ENCODE measurements at regions not wholly inside any gene's neighbourhood (a gene's known extent, or its start where the extent isn't known, plus 50 kb on each side); places are given as distances from the start of the nearest gene placed in this dataset.
"Not testable (repeated sequence)": the region's sequence is repeated elsewhere in the genome, so short reads cannot be mapped to it uniquely, and the experiment has no call there.

GRCh38 chr2:105517814-105518705, 119.2 kb upstream of the FHL2 start:
- no peak overlapping the region for H3K4me3 ChIP-seq (ENCODE audit: low read depth in 1 of 2, low read length in 2 of 2)
- H3K36me3 ChIP-seq (ENCODE audit: control insufficient read depth in 2 of 2, insufficient read depth in 2 of 2, low read length in 1 of 2) = no peaks in the 10 kb centered on the region
- H3K9me3 ChIP-seq (ENCODE audit: control insufficient read depth in 2 of 2, insufficient read depth in 1 of 2, low read depth in 1 of 2, low read length in 1 of 2) = no peaks in the 10 kb centered on the region
- 81 to 85% methylated on average over 8 of the region's 8 CpGs for WGBS, 2 donors
- H3K27me3 ChIP-seq (ENCODE audit: control insufficient read depth in 1 of 2, insufficient read depth in 2 of 2, low read length in 2 of 2) = no peaks in the 10 kb centered on the region
- H3K27ac ChIP-seq (ENCODE audit: low read depth in 2 of 2, low read length in 1 of 2) = no peak overlapping the region
- peaks cover 5 to 11% of the 10 kb centered on the region in 2 donors for H3K4me1 ChIP-seq (ENCODE audit: control insufficient read depth in 2 of 2, insufficient read depth in 2 of 2, low read length in 1 of 2)

DNA sequence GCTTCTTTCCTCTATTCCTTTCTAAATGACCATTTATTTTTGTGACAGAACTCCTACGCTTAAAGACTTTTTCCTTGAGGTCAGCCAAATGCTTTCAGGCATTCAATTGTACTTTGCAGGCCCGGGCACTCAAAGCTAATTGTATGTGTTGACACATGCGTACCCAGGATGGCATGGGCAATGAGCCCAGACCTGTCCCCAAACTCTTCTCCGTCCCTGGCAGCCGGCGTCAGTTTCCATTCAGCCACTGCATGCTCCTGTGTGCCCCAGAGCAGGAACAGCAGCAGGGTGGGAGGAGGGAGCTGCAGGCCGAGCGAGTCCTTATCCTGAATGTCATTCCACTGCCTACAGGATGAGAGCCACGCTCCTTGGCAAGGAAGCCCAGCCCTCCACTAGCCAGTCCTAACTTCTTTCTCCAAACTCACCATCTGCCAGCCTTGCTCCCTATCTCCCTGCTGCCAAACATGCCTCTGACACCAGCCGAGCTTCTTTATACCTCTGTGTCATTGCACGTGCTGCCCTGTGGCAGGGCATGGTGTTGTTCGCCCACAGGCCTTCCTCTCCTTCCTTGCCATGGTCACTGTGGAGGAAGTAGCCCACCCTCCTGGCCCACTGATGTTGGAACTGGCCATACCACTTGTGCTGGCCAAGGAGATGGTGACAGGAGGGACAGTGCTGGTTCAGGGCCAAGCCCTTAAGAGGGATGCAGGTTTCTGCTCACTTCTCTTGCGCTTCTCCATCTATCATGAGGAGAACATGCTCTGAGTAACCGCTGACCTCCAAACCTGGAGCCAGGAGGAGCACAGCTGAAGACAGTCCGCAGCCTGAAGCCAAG, 116.9 kb upstream of the FHL2 start:
- H3K9me3 ChIP-seq (ENCODE audit: control insufficient read depth in 2 of 2, insufficient read depth in 1 of 2, low read depth in 1 of 2, low read length in 1 of 2) = no peaks in the 10 kb centered on the region
- H3K4me3 ChIP-seq (ENCODE audit: low read depth in 1 of 2, low read length in 2 of 2) = no peak overlapping the region
- peak overlapping the region in 1 of 2 donors; percentile 1 for H3K27ac ChIP-seq (ENCODE audit: low read depth in 2 of 2, low read length in 1 of 2)
- no peaks in the 10 kb centered on the region for H3K36me3 ChIP-seq (ENCODE audit: control insufficient read depth in 2 of 2, insufficient read depth in 2 of 2, low read length in 1 of 2)
- no peaks in the 10 kb centered on the region for H3K27me3 ChIP-seq (ENCODE audit: control insufficient read depth in 1 of 2, insufficient read depth in 2 of 2, low read length in 2 of 2)
- 48 to 65% methylated on average over 15 of the region's 15 CpGs for WGBS, 2 donors
- peaks cover 5 to 11% of the 10 kb centered on the region in 2 donors for H3K4me1 ChIP-seq (ENCODE audit: control insufficient read depth in 2 of 2, insufficient read depth in 2 of 2, low read length in 1 of 2)

DNA sequence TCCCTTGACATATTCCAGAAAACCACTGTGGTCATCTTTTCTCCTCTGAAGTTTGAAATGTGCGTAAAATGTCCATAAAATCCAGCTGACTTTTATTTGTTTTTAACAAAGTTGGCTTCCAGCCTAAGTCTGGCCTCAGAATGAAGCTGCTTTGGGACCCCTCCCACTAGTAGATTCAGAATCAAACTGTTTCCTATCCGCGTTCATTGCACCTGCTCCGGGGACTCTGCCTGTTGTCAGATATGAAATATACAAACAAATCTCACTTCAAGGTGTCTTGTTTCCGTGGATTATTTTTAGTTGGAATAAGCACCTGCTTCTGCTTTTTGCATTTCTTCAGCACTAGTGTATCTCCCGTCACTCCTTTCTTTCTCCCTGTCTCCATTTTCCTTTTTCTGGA, 115.7 kb upstream of the FHL2 start:
- WGBS, 2 donors = 75 to 76% methylated on average over 6 of the region's 6 CpGs
- Histone ChIP-seq H3K27me3 (ENCODE audit: control insufficient read depth in 1 of 2, insufficient read depth in 2 of 2, low read length in 2 of 2) (no peaks in the 10 kb centered on the region), H3K4me3 (ENCODE audit: low read depth in 1 of 2, low read length in 2 of 2) (no peak overlapping the region), H3K27ac (ENCODE audit: low read depth in 2 of 2, low read length in 1 of 2) (no peak overlapping the region), H3K9me3 (ENCODE audit: control insufficient read depth in 2 of 2, insufficient read depth in 1 of 2, low read depth in 1 of 2, low read length in 1 of 2) (no peaks in the 10 kb centered on the region), H3K4me1 (ENCODE audit: control insufficient read depth in 2 of 2, insufficient read depth in 2 of 2, low read length in 1 of 2) (peaks cover 5 to 11% of the 10 kb centered on the region in 2 donors), H3K36me3 (ENCODE audit: control insufficient read depth in 2 of 2, insufficient read depth in 2 of 2, low read length in 1 of 2) (no peaks in the 10 kb centered on the region)

DNA sequence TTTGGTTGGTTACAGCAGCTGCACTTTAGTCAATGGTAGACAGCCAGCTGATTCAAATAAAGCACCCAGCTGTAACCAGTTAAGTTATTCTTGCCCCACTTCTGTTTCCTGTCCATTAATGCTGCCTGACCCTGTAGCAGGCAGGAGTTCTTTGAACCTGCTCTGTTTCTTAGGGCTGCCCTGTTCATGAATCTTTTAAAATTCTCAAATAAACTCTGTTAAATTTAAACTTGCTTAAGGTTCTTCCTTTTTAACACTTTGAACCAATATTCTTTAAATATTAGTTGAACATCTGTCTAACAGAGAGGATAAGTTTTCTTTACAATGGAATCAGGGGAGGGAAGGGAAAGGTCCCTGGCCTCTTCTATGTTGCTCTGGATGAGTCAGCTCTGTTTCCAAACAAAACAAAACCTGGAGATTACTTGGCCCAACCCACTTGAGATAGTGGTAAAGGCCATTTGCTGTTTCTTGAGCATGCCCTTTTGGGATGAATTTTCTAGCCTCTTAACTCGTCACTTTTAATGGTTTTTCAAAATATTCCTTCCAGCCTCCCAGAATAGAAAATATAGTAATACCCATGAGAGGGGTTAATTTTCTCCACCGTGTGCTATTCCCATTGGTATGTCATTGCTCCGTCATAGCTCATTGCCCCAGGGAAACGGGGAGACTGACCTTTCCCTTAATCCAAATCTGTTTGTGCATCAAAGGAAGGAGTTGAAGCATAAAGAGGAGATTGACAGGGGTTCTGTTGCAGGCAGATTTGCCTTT, 112.1 kb upstream of the FHL2 start:
- H3K9me3 ChIP-seq (ENCODE audit: control insufficient read depth in 2 of 2, insufficient read depth in 1 of 2, low read depth in 1 of 2, low read length in 1 of 2) = no peaks in the 10 kb centered on the region
- no peak overlapping the region for H3K27ac ChIP-seq (ENCODE audit: low read depth in 2 of 2, low read length in 1 of 2)
- no peaks in the 10 kb centered on the region for H3K27me3 ChIP-seq (ENCODE audit: control insufficient read depth in 1 of 2, insufficient read depth in 2 of 2, low read length in 2 of 2)
- 60 to 65% methylated on average over 4 of the region's 4 CpGs for WGBS, 2 donors
- H3K4me3 ChIP-seq (ENCODE audit: low read depth in 1 of 2, low read length in 2 of 2) = no peak overlapping the region
- peaks cover 2 to 3% of the 10 kb centered on the region in 2 donors for H3K4me1 ChIP-seq (ENCODE audit: control insufficient read depth in 2 of 2, insufficient read depth in 2 of 2, low read length in 1 of 2)
- H3K36me3 ChIP-seq (ENCODE audit: control insufficient read depth in 2 of 2, insufficient read depth in 2 of 2, low read length in 1 of 2) = no peaks in the 10 kb centered on the region

GRCh38 chr2:105509269-105510086, 110.6 kb upstream of the FHL2 start:
- no peak overlapping the region for H3K4me3 ChIP-seq (ENCODE audit: low read depth in 1 of 2, low read length in 2 of 2)
- no peaks in the 10 kb centered on the region for H3K9me3 ChIP-seq (ENCODE audit: control insufficient read depth in 2 of 2, insufficient read depth in 1 of 2, low read depth in 1 of 2, low read length in 1 of 2)
- no peaks in the 10 kb centered on the region for H3K27me3 ChIP-seq (ENCODE audit: control insufficient read depth in 1 of 2, insufficient read depth in 2 of 2, low read length in 2 of 2)
- no peak overlapping the region for H3K27ac ChIP-seq (ENCODE audit: low read depth in 2 of 2, low read length in 1 of 2)
- WGBS, 2 donors = 71 to 81% methylated on average over 6 of the region's 6 CpGs
- no peaks in the 10 kb centered on the region for H3K36me3 ChIP-seq (ENCODE audit: control insufficient read depth in 2 of 2, insufficient read depth in 2 of 2, low read length in 1 of 2)
- H3K4me1 ChIP-seq (ENCODE audit: control insufficient read depth in 2 of 2, insufficient read depth in 2 of 2, low read length in 1 of 2) = no peaks in the 10 kb centered on the region

DNA sequence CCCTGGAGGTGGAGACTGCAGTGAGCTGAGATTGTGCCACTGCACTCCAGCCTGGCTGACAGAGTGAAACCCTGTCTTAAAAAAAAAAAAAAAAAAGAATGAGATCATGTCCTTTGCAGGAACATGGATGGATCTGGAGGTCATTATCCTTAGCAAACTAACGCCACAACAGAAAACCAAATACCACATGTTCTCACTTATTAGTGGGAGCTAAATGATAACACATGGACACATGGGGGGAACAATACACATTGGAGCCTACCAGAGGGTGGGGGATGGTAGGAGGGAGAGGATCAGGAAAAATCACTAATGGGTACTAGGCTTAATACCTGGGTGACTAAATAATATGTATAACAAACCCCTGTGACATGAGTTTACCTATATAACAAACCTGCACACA, 108.0 kb upstream of the FHL2 start:
- not testable (repeated sequence) for H3K27ac ChIP-seq (ENCODE audit: low read depth in 2 of 2, low read length in 1 of 2); H3K4me1 ChIP-seq (ENCODE audit: control insufficient read depth in 2 of 2, insufficient read depth in 2 of 2, low read length in 1 of 2); H3K27me3 ChIP-seq (ENCODE audit: control insufficient read depth in 1 of 2, insufficient read depth in 2 of 2, low read length in 2 of 2); H3K36me3 ChIP-seq (ENCODE audit: control insufficient read depth in 2 of 2, insufficient read depth in 2 of 2, low read length in 1 of 2); H3K4me3 ChIP-seq (ENCODE audit: low read depth in 1 of 2, low read length in 2 of 2); H3K9me3 ChIP-seq (ENCODE audit: control insufficient read depth in 2 of 2, insufficient read depth in 1 of 2, low read depth in 1 of 2, low read length in 1 of 2)
- WGBS, 2 donors = 85 to 88% methylated on average over 1 of the region's 1 CpG

DNA sequence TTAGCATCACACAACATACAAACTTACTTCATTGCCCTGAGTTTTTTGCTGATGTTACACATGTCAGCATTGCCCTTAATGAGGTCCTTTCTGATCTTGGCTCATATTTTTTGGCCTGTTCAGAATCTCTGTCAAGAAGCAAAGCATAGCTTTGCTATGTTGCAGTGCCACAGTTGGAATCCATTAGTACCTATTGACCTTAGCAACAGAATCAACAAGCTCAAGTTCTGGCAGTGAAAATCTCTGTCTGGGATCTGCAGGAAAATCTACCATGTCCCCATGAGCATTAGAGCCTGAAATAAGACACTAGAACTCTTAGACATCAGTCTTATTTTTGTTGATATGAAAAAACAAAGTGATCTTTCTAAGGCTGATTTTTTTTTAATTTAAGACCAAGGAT, 105.6 kb upstream of the FHL2 start:
- H3K36me3 ChIP-seq (ENCODE audit: control insufficient read depth in 2 of 2, insufficient read depth in 2 of 2, low read length in 1 of 2) = no peaks in the 10 kb centered on the region
- H3K4me1 ChIP-seq (ENCODE audit: control insufficient read depth in 2 of 2, insufficient read depth in 2 of 2, low read length in 1 of 2) = no peaks in the 10 kb centered on the region
- no peak overlapping the region for H3K4me3 ChIP-seq (ENCODE audit: low read depth in 1 of 2, low read length in 2 of 2)
- no peaks in the 10 kb centered on the region for H3K27me3 ChIP-seq (ENCODE audit: control insufficient read depth in 1 of 2, insufficient read depth in 2 of 2, low read length in 2 of 2)
- H3K27ac ChIP-seq (ENCODE audit: low read depth in 2 of 2, low read length in 1 of 2) = no peak overlapping the region
- no peaks in the 10 kb centered on the region for H3K9me3 ChIP-seq (ENCODE audit: control insufficient read depth in 2 of 2, insufficient read depth in 1 of 2, low read depth in 1 of 2, low read length in 1 of 2)

DNA sequence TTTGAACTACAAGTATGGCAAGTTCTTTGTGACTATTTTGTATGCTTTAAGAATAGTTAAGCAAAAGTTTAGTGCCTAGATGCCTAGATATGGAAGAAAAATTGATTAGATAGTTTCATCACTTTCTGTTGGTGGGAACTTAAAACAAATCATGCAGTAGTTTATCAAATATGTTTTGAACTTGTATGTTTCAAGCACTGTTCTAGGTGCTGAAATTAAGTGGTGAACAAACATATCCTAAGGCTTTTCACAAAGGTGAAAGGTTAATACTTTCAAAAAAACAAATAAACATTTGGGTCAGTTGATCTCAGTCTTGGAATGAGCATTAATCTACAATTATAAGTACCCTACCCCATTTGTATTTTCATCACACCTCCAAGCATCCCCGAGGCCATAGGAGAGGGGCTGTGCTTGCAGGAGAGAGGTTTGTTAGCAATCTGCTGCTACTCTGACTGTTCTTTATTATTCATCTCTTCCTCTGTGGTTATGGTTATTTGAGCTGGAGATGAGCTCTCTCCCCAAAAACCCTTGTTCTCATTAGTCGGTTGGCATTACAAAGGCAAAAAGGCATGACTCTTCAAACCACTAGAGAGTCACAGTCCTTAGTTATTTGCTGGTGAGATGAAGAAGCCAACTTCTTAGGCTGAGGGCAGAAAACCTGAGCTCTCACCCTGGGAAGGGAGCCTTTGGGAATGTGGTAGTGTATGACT, 103.9 kb upstream of the FHL2 start:
- H3K9me3 ChIP-seq (ENCODE audit: control insufficient read depth in 2 of 2, insufficient read depth in 1 of 2, low read depth in 1 of 2, low read length in 1 of 2) = no peaks in the 10 kb centered on the region
- WGBS, 2 donors = 65 to 80% methylated on average over 2 of the region's 2 CpGs
- H3K27me3 ChIP-seq (ENCODE audit: control insufficient read depth in 1 of 2, insufficient read depth in 2 of 2, low read length in 2 of 2) = no peaks in the 10 kb centered on the region
- no peaks in the 10 kb centered on the region for H3K4me1 ChIP-seq (ENCODE audit: control insufficient read depth in 2 of 2, insufficient read depth in 2 of 2, low read length in 1 of 2)
- H3K36me3 ChIP-seq (ENCODE audit: control insufficient read depth in 2 of 2, insufficient read depth in 2 of 2, low read length in 1 of 2) = no peaks in the 10 kb centered on the region
- no peak overlapping the region for H3K4me3 ChIP-seq (ENCODE audit: low read depth in 1 of 2, low read length in 2 of 2)
- H3K27ac ChIP-seq (ENCODE audit: low read depth in 2 of 2, low read length in 1 of 2) = no peak overlapping the region

Data from esophagus (tissue), 2 donors.